ENCODE measurements at regions not wholly inside any gene's neighbourhood (a gene's known extent, or its start where the extent isn't known, plus 50 kb on each side); places are given as distances from the start of the nearest gene placed in this dataset.
A peak's percentile ranks its signal among the peaks of the same experiment; 100 is the strongest.

DNA sequence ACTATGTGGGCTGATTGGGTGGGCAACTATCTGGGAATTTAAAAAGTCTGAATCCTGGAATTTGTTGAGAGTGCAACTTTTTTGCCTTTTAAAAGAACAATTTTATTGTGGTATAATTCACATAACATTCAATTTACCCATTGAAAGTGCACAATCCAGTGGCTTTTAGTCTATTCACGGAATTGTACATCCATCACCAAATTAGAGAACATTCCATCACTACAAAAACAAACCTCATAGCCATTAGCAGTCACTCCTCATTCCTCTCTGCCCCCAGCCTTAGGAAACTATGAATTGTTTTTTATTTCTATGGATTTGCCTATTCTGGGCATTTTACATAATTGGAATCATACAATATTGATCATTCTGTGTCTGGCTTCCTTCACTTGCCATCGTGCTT lies 101.8 kb upstream of the ALDH1A3 start:
- Mint-ChIP-seq H3K36me3 (ENCODE audit: low read depth, unreplicated experiment) (no peaks in the 10 kb centered on the region), H3K27me3 (ENCODE audit: low read depth, unreplicated experiment) (peaks cover 3% of the 10 kb centered on the region), H3K9me3 (ENCODE audit: unreplicated experiment) (peaks cover 4% of the 10 kb centered on the region), H3K4me3 (ENCODE audit: unreplicated experiment) (no peak overlapping the region), H3K4me1 (ENCODE audit: low read depth, unreplicated experiment) (no peaks in the 10 kb centered on the region), H3K27ac (ENCODE audit: unreplicated experiment) (no peak overlapping the region)
- H3K27me3 ChIP-seq (ENCODE audit: insufficient read depth, low read length), result no peaks in the 10 kb centered on the region
- H3K27ac ChIP-seq (ENCODE audit: low read depth, low read length), result no peak overlapping the region
- no peaks in the 10 kb centered on the region for H3K9me3 ChIP-seq (ENCODE audit: insufficient read depth, low read depth, low read length)
- no peaks in the 10 kb centered on the region for H3K36me3 ChIP-seq (ENCODE audit: insufficient read depth, low read length)
- TF ChIP-seq EZH2 (IDR thresholded peaks at IDR 0.05; ENCODE audit: insufficient read depth, low read length), result no peak
- TF ChIP-seq, protein P1, sequence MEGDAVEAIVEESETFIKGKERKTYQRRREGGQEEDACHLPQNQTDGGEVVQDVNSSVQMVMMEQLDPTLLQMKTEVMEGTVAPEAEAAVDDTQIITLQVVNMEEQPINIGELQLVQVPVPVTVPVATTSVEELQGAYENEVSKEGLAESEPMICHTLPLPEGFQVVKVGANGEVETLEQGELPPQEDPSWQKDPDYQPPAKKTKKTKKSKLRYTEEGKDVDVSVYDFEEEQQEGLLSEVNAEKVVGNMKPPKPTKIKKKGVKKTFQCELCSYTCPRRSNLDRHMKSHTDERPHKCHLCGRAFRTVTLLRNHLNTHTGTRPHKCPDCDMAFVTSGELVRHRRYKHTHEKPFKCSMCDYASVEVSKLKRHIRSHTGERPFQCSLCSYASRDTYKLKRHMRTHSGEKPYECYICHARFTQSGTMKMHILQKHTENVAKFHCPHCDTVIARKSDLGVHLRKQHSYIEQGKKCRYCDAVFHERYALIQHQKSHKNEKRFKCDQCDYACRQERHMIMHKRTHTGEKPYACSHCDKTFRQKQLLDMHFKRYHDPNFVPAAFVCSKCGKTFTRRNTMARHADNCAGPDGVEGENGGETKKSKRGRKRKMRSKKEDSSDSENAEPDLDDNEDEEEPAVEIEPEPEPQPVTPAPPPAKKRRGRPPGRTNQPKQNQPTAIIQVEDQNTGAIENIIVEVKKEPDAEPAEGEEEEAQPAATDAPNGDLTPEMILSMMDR (IDR thresholded peaks at IDR 0.05; ENCODE audit: insufficient read depth, low read depth, low read length), result no peak
- no peaks in the 10 kb centered on the region for H3K4me1 ChIP-seq (ENCODE audit: insufficient read depth, low read length)
- no peak overlapping the region for H2AFZ ChIP-seq (ENCODE audit: low read depth, low read length)
- no peak overlapping the region for H3K4me2 ChIP-seq (ENCODE audit: low read length)
- no peaks in the 10 kb centered on the region for H3K79me2 ChIP-seq (ENCODE audit: insufficient read depth, low read length)
- no peak overlapping the region for H3K9ac ChIP-seq (ENCODE audit: low read length)
- FAIRE-seq (no peak), DNase-seq (ENCODE audit: low read depth) (peak; percentile 79)
- H4K20me1 ChIP-seq (ENCODE audit: insufficient read depth, low read length), result no peaks in the 10 kb centered on the region
- H3K4me3 ChIP-seq (ENCODE audit: insufficient read depth, low read depth, low read length), result no peak overlapping the region

DNA sequence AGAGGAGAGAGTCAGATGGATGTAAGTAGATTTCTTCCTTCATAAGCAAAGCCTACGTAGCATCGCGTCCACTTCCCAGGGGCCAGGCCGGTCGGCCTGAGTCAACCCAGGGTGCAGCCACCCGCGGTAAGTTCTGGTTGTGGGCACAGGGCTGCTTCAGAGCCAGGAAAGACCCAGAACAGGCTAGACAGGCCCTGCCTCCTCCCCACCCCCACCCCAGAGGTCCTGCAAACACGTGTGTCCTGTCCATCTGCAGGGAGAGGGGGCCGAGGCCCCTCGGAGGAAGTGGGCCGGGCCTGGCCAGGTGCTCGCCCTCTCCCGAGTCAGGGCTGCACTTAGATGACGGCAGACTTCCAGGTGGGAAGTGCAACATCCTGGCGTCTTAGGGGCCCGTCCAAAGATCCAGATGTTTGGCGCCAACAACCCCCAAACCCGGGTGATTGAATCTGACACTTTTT lies 100.8 kb upstream of the ALDH1A3 start:
- H3K27me3 Mint-ChIP-seq (ENCODE audit: low read depth, unreplicated experiment), result peaks cover 5% of the 10 kb centered on the region
- no peak for FAIRE-seq
- no peak overlapping the region for H3K27ac Mint-ChIP-seq (ENCODE audit: unreplicated experiment)
- no peaks in the 10 kb centered on the region for H3K36me3 Mint-ChIP-seq (ENCODE audit: low read depth, unreplicated experiment)
- no peaks in the 10 kb centered on the region for H3K36me3 ChIP-seq (ENCODE audit: insufficient read depth, low read length)
- no peak overlapping the region for H3K27ac ChIP-seq (ENCODE audit: low read depth, low read length)
- no peak overlapping the region for H3K4me3 ChIP-seq (ENCODE audit: insufficient read depth, low read depth, low read length)
- no peaks in the 10 kb centered on the region for H3K4me1 ChIP-seq (ENCODE audit: insufficient read depth, low read length)
- H3K9ac ChIP-seq (ENCODE audit: low read length), result no peak overlapping the region
- H2AFZ ChIP-seq (ENCODE audit: low read depth, low read length), result no peak overlapping the region
- no peaks in the 10 kb centered on the region for H3K4me1 Mint-ChIP-seq (ENCODE audit: low read depth, unreplicated experiment)
- no peak for TF ChIP-seq EZH2 (IDR thresholded peaks at IDR 0.05; ENCODE audit: insufficient read depth, low read length)
- DNase-seq (ENCODE audit: low read depth), result no peak
- H3K4me3 Mint-ChIP-seq (ENCODE audit: unreplicated experiment), result no peak overlapping the region
- no peaks in the 10 kb centered on the region for H3K27me3 ChIP-seq (ENCODE audit: insufficient read depth, low read length)
- H3K9me3 ChIP-seq (ENCODE audit: insufficient read depth, low read depth, low read length), result no peaks in the 10 kb centered on the region
- H3K4me2 ChIP-seq (ENCODE audit: low read length), result no peak overlapping the region
- H3K9me3 Mint-ChIP-seq (ENCODE audit: unreplicated experiment), result peaks cover 2% of the 10 kb centered on the region
- no peaks in the 10 kb centered on the region for H3K79me2 ChIP-seq (ENCODE audit: insufficient read depth, low read length)
- H4K20me1 ChIP-seq (ENCODE audit: insufficient read depth, low read length), result no peaks in the 10 kb centered on the region

- Histone ChIP-seq H3K36me3 (ENCODE audit: insufficient read depth, low read length) (no peaks in the 10 kb centered on the region), H3K79me2 (ENCODE audit: insufficient read depth, low read length) (no peaks in the 10 kb centered on the region), H3K27ac (ENCODE audit: low read depth, low read length) (no peak overlapping the region), H3K4me2 (ENCODE audit: low read length) (no peak overlapping the region), H3K9me3 (ENCODE audit: insufficient read depth, low read depth, low read length) (no peaks in the 10 kb centered on the region), H3K4me1 (ENCODE audit: insufficient read depth, low read length) (no peaks in the 10 kb centered on the region), H3K4me3 (ENCODE audit: insufficient read depth, low read depth, low read length) (no peak overlapping the region), H2AFZ (ENCODE audit: low read depth, low read length) (no peak overlapping the region), H3K9ac (ENCODE audit: low read length) (no peak overlapping the region), H3K27me3 (ENCODE audit: insufficient read depth, low read length) (no peaks in the 10 kb centered on the region), H4K20me1 (ENCODE audit: insufficient read depth, low read length) (no peaks in the 10 kb centered on the region)
- Mint-ChIP-seq H3K4me1 (ENCODE audit: low read depth, unreplicated experiment) (no peaks in the 10 kb centered on the region), H3K9me3 (ENCODE audit: unreplicated experiment) (peaks cover 2% of the 10 kb centered on the region), H3K36me3 (ENCODE audit: low read depth, unreplicated experiment) (no peaks in the 10 kb centered on the region), H3K27me3 (ENCODE audit: low read depth, unreplicated experiment) (peaks cover 9% of the 10 kb centered on the region), H3K27ac (ENCODE audit: unreplicated experiment) (no peak overlapping the region), H3K4me3 (ENCODE audit: unreplicated experiment) (no peak overlapping the region)
- no peak for FAIRE-seq
- DNase-seq (ENCODE audit: low read depth), result no peak
- TF ChIP-seq EZH2 (IDR thresholded peaks at IDR 0.05; ENCODE audit: insufficient read depth, low read length), result no peak
- TF ChIP-seq, protein P1 (IDR thresholded peaks at IDR 0.05; ENCODE audit: insufficient read depth, low read depth, low read length), result no peak
Measured at GRCh38 chr15:100779331-100780207, 100.1 kb upstream of the ALDH1A3 start.
